ENCODE measurements at regions not wholly inside any gene's neighbourhood (a gene's known extent, or its start where the extent isn't known, plus 50 kb on each side); places are given as distances from the start of the nearest gene placed in this dataset.

GRCh38 chr5:126046318-126046717 is 376.9 kb upstream of the GRAMD2B start:
- H3K27ac ChIP-seq (ENCODE audit: low read length) = no peak overlapping the region
- DNase-seq = no peak
- H3K9me3 ChIP-seq (ENCODE audit: low read length) = no peaks in the 10 kb centered on the region
- no peak overlapping the region for H3K9ac ChIP-seq (ENCODE audit: low read length)
- H3K27me3 ChIP-seq (ENCODE audit: low read length) = no peaks in the 10 kb centered on the region
- H3K79me2 ChIP-seq (ENCODE audit: low read length) = no peaks in the 10 kb centered on the region
- no peak overlapping the region for H3K4me3 ChIP-seq (ENCODE audit: low read length)
- H3K4me1 ChIP-seq (ENCODE audit: low read length) = no peaks in the 10 kb centered on the region
- no peaks in the 10 kb centered on the region for H3K9me2 ChIP-seq (replicated peaks; ENCODE audit: insufficient read depth, low read length)
- no peak overlapping the region for H2AFZ ChIP-seq (ENCODE audit: low read length)
- no peaks in the 10 kb centered on the region for H4K20me1 ChIP-seq (ENCODE audit: insufficient read depth, low read depth, low read length)
- H3K4me2 ChIP-seq (ENCODE audit: low read depth, low read length, poor library complexity, severe bottlenecking) = no peak overlapping the region
- H3K36me3 ChIP-seq (ENCODE audit: insufficient read depth, low read length) = no peaks in the 10 kb centered on the region

- no peaks in the 10 kb centered on the region for H3K9me3 ChIP-seq (ENCODE audit: low read length)
- no peak overlapping the region for H3K4me3 ChIP-seq (ENCODE audit: low read length)
- no peaks in the 10 kb centered on the region for H4K20me1 ChIP-seq (ENCODE audit: insufficient read depth, low read depth, low read length)
- H3K79me2 ChIP-seq (ENCODE audit: low read length) = no peaks in the 10 kb centered on the region
- H3K4me1 ChIP-seq (ENCODE audit: low read length) = no peaks in the 10 kb centered on the region
- DNase-seq = no peak
- H2AFZ ChIP-seq (ENCODE audit: low read length) = no peak overlapping the region
- no peaks in the 10 kb centered on the region for H3K27me3 ChIP-seq (ENCODE audit: low read length)
- no peak overlapping the region for H3K9ac ChIP-seq (ENCODE audit: low read length)
- no peaks in the 10 kb centered on the region for H3K36me3 ChIP-seq (ENCODE audit: insufficient read depth, low read length)
- no peak overlapping the region for H3K4me2 ChIP-seq (ENCODE audit: low read depth, low read length, poor library complexity, severe bottlenecking)
- H3K9me2 ChIP-seq (replicated peaks; ENCODE audit: insufficient read depth, low read length) = no peaks in the 10 kb centered on the region
- H3K27ac ChIP-seq (ENCODE audit: low read length) = no peak overlapping the region
These were observed 376.2 kb upstream of the GRAMD2B start for GRCh38 chr5:126046846-126047571.

- no peaks in the 10 kb centered on the region for H3K36me3 ChIP-seq (ENCODE audit: insufficient read depth, low read length)
- no peak overlapping the region for H3K4me3 ChIP-seq (ENCODE audit: low read length)
- H3K9me3 ChIP-seq (ENCODE audit: low read length) = peaks cover 8% of the 10 kb centered on the region
- no peaks in the 10 kb centered on the region for H3K9me2 ChIP-seq (replicated peaks; ENCODE audit: insufficient read depth, low read length)
- no peak overlapping the region for H3K4me2 ChIP-seq (ENCODE audit: low read depth, low read length, poor library complexity, severe bottlenecking)
- no peaks in the 10 kb centered on the region for H3K79me2 ChIP-seq (ENCODE audit: low read length)
- no peaks in the 10 kb centered on the region for H3K4me1 ChIP-seq (ENCODE audit: low read length)
- no peak overlapping the region for H2AFZ ChIP-seq (ENCODE audit: low read length)
- no peak overlapping the region for H3K9ac ChIP-seq (ENCODE audit: low read length)
- DNase-seq = no peak
- H3K27me3 ChIP-seq (ENCODE audit: low read length) = no peaks in the 10 kb centered on the region
- H4K20me1 ChIP-seq (ENCODE audit: insufficient read depth, low read depth, low read length) = no peaks in the 10 kb centered on the region
- H3K27ac ChIP-seq (ENCODE audit: low read length) = no peak overlapping the region
These were observed 371.1 kb upstream of the GRAMD2B start for GRCh38 chr5:126052120-126052519.

GRCh38 chr5:126052791-126053190 is 370.4 kb upstream of the GRAMD2B start:
- no peaks in the 10 kb centered on the region for H4K20me1 ChIP-seq (ENCODE audit: insufficient read depth, low read depth, low read length)
- no peak overlapping the region for H3K27ac ChIP-seq (ENCODE audit: low read length)
- no peaks in the 10 kb centered on the region for H3K9me2 ChIP-seq (replicated peaks; ENCODE audit: insufficient read depth, low read length)
- DNase-seq = no peak
- no peak overlapping the region for H3K9ac ChIP-seq (ENCODE audit: low read length)
- no peak overlapping the region for H3K4me2 ChIP-seq (ENCODE audit: low read depth, low read length, poor library complexity, severe bottlenecking)
- H3K27me3 ChIP-seq (ENCODE audit: low read length) = no peaks in the 10 kb centered on the region
- H3K79me2 ChIP-seq (ENCODE audit: low read length) = no peaks in the 10 kb centered on the region
- no peaks in the 10 kb centered on the region for H3K4me1 ChIP-seq (ENCODE audit: low read length)
- peaks cover 13% of the 10 kb centered on the region for H3K9me3 ChIP-seq (ENCODE audit: low read length)
- no peak overlapping the region for H3K4me3 ChIP-seq (ENCODE audit: low read length)
- H2AFZ ChIP-seq (ENCODE audit: low read length) = no peak overlapping the region
- H3K36me3 ChIP-seq (ENCODE audit: insufficient read depth, low read length) = no peaks in the 10 kb centered on the region

- no peaks in the 10 kb centered on the region for H3K4me1 ChIP-seq (ENCODE audit: low read length)
- no peak overlapping the region for H3K27ac ChIP-seq (ENCODE audit: low read length)
- peaks cover 13% of the 10 kb centered on the region for H3K9me3 ChIP-seq (ENCODE audit: low read length)
- no peaks in the 10 kb centered on the region for H3K9me2 ChIP-seq (replicated peaks; ENCODE audit: insufficient read depth, low read length)
- no peaks in the 10 kb centered on the region for H3K27me3 ChIP-seq (ENCODE audit: low read length)
- H3K36me3 ChIP-seq (ENCODE audit: insufficient read depth, low read length) = no peaks in the 10 kb centered on the region
- no peak overlapping the region for H3K4me3 ChIP-seq (ENCODE audit: low read length)
- no peak for DNase-seq
- no peak overlapping the region for H2AFZ ChIP-seq (ENCODE audit: low read length)
- H3K4me2 ChIP-seq (ENCODE audit: low read depth, low read length, poor library complexity, severe bottlenecking) = no peak overlapping the region
- no peaks in the 10 kb centered on the region for H4K20me1 ChIP-seq (ENCODE audit: insufficient read depth, low read depth, low read length)
- H3K79me2 ChIP-seq (ENCODE audit: low read length) = no peaks in the 10 kb centered on the region
- no peak overlapping the region for H3K9ac ChIP-seq (ENCODE audit: low read length)
These were observed 369.6 kb upstream of the GRAMD2B start for GRCh38 chr5:126053630-126054029.

GRCh38 chr5:126054577-126055347 is 368.4 kb upstream of the GRAMD2B start:
- Histone ChIP-seq H3K27ac (ENCODE audit: low read length) (no peak overlapping the region), H3K4me3 (ENCODE audit: low read length) (no peak overlapping the region), H3K4me2 (ENCODE audit: low read depth, low read length, poor library complexity, severe bottlenecking) (no peak overlapping the region), H3K4me1 (ENCODE audit: low read length) (no peaks in the 10 kb centered on the region), H2AFZ (ENCODE audit: low read length) (no peak overlapping the region), H3K9me2 (replicated peaks; ENCODE audit: insufficient read depth, low read length) (no peaks in the 10 kb centered on the region), H3K79me2 (ENCODE audit: low read length) (no peaks in the 10 kb centered on the region), H3K36me3 (ENCODE audit: insufficient read depth, low read length) (no peaks in the 10 kb centered on the region), H3K27me3 (ENCODE audit: low read length) (no peaks in the 10 kb centered on the region), H3K9ac (ENCODE audit: low read length) (no peak overlapping the region), H3K9me3 (ENCODE audit: low read length) (peaks cover 13% of the 10 kb centered on the region), H4K20me1 (ENCODE audit: insufficient read depth, low read depth, low read length) (no peaks in the 10 kb centered on the region)
- no peak for DNase-seq

- Histone ChIP-seq H3K9ac (ENCODE audit: low read length) (no peak overlapping the region), H3K4me2 (ENCODE audit: low read depth, low read length, poor library complexity, severe bottlenecking) (no peak overlapping the region), H2AFZ (ENCODE audit: low read length) (no peak overlapping the region), H3K27ac (ENCODE audit: low read length) (no peak overlapping the region), H4K20me1 (ENCODE audit: insufficient read depth, low read depth, low read length) (no peaks in the 10 kb centered on the region), H3K79me2 (ENCODE audit: low read length) (no peaks in the 10 kb centered on the region), H3K36me3 (ENCODE audit: insufficient read depth, low read length) (no peaks in the 10 kb centered on the region), H3K27me3 (ENCODE audit: low read length) (no peaks in the 10 kb centered on the region), H3K4me1 (ENCODE audit: low read length) (no peaks in the 10 kb centered on the region), H3K4me3 (ENCODE audit: low read length) (no peak overlapping the region), H3K9me2 (replicated peaks; ENCODE audit: insufficient read depth, low read length) (no peaks in the 10 kb centered on the region), H3K9me3 (ENCODE audit: low read length) (peaks cover 17% of the 10 kb centered on the region)
- DNase-seq = no peak
These were observed 367.9 kb upstream of the GRAMD2B start for GRCh38 chr5:126055348-126055729.

GRCh38 chr5:126056352-126056751 is 366.9 kb upstream of the GRAMD2B start:
- Histone ChIP-seq H3K9ac (ENCODE audit: low read length) (no peak overlapping the region), H4K20me1 (ENCODE audit: insufficient read depth, low read depth, low read length) (no peaks in the 10 kb centered on the region), H3K4me2 (ENCODE audit: low read depth, low read length, poor library complexity, severe bottlenecking) (no peak overlapping the region)

More at GRCh38 chr5:126056352-126056751, 366.9 kb upstream of the GRAMD2B start:
- DNase-seq = no peak
- H3K27ac ChIP-seq (ENCODE audit: low read length) = no peak overlapping the region
- no peak overlapping the region for H2AFZ ChIP-seq (ENCODE audit: low read length)
- H3K79me2 ChIP-seq (ENCODE audit: low read length) = no peaks in the 10 kb centered on the region
- no peaks in the 10 kb centered on the region for H3K27me3 ChIP-seq (ENCODE audit: low read length)
- no peak overlapping the region for H3K4me3 ChIP-seq (ENCODE audit: low read length)
- H3K9me2 ChIP-seq (replicated peaks; ENCODE audit: insufficient read depth, low read length) = no peaks in the 10 kb centered on the region
- H3K36me3 ChIP-seq (ENCODE audit: insufficient read depth, low read length) = no peaks in the 10 kb centered on the region
- no peaks in the 10 kb centered on the region for H3K4me1 ChIP-seq (ENCODE audit: low read length)
- peaks cover 17% of the 10 kb centered on the region for H3K9me3 ChIP-seq (ENCODE audit: low read length)

Measured in Karpas-422 (cell line).